ENCODE measurements at regions not wholly inside any gene's neighbourhood (a gene's known extent, or its start where the extent isn't known, plus 50 kb on each side); places are given as distances from the start of the nearest gene placed in this dataset.

GRCh38 chr13:43946281-43946680, 66.6 kb downstream of the LACC1 start:
- SMC1A ChIA-PET (ENCODE audit: uncharacterized antibody, unreplicated experiment), result no interaction called here
- no peaks in the 10 kb centered on the region for H3K9me3 ChIP-seq (replicated peaks; ENCODE audit: control insufficient read depth, insufficient read depth, low read length)
- peaks cover 0 to 2% of the 10 kb centered on the region in 2 experiments; a peak in 1 of 4 replicates for H3K27me3 ChIP-seq (replicated peaks in 1 of 2; ENCODE audit: control insufficient read depth in 2 of 2, insufficient read depth in 2 of 2, low read length in 1 of 2)
- BruUV-seq (replicated peaks), result no TSS peak
- no peaks in the 10 kb centered on the region for H3K4me1 ChIP-seq (ENCODE audit: control insufficient read depth, insufficient read depth, low read length)
- H4K20me1 ChIP-seq (ENCODE audit: control insufficient read depth, insufficient read depth), result no peaks in the 10 kb centered on the region
- TF ChIP-seq USF2 (IDR thresholded peaks at IDR 0.05; ENCODE audit: borderline replicate concordance, low read depth, low read length), result no peak
- TF ChIP-seq ZBED1 (IDR thresholded peaks at IDR 0.05; ENCODE audit: borderline replicate concordance), result no peak
- no peak for TF ChIP-seq RAD21 (IDR thresholded peaks at IDR 0.05; ENCODE audit: insufficient read depth, low read depth, low read length)
- no peak for TF ChIP-seq CBX5 (IDR thresholded peaks at IDR 0.05; ENCODE audit: low read depth)
- no peak for TF ChIP-seq RELA (IDR thresholded peaks at IDR 0.05; ENCODE audit: borderline replicate concordance, partially characterized antibody)
- TF ChIP-seq STAT1 (conservative IDR thresholded peaks at IDR 0.05), result no peak
- TF ChIP-seq NR2C2 (IDR thresholded peaks at IDR 0.05; ENCODE audit: borderline replicate concordance, control insufficient read depth, insufficient read length, low read depth), result no peak
- no peak for TF ChIP-seq BMI1 (IDR thresholded peaks at IDR 0.05; ENCODE audit: borderline replicate concordance)
- TF ChIP-seq SMC3 (IDR thresholded peaks at IDR 0.05; ENCODE audit: borderline replicate concordance, low read length), result no peak
- no peak for TF ChIP-seq NFIC (IDR thresholded peaks at IDR 0.05; ENCODE audit: low read depth, low read length)
- no peak for TF ChIP-seq ETV6 (conservative IDR thresholded peaks at IDR 0.05 in 1 of 2, IDR thresholded peaks at IDR 0.05 in 1 of 2; ENCODE audit: borderline replicate concordance in 1 of 2, low read depth in 1 of 2)
- TF ChIP-seq SMARCA5 (IDR thresholded peaks at IDR 0.05), result no peak
- no peak for TF ChIP-seq ZNF24 (IDR thresholded peaks at IDR 0.05)
- TF ChIP-seq, protein P1, sequence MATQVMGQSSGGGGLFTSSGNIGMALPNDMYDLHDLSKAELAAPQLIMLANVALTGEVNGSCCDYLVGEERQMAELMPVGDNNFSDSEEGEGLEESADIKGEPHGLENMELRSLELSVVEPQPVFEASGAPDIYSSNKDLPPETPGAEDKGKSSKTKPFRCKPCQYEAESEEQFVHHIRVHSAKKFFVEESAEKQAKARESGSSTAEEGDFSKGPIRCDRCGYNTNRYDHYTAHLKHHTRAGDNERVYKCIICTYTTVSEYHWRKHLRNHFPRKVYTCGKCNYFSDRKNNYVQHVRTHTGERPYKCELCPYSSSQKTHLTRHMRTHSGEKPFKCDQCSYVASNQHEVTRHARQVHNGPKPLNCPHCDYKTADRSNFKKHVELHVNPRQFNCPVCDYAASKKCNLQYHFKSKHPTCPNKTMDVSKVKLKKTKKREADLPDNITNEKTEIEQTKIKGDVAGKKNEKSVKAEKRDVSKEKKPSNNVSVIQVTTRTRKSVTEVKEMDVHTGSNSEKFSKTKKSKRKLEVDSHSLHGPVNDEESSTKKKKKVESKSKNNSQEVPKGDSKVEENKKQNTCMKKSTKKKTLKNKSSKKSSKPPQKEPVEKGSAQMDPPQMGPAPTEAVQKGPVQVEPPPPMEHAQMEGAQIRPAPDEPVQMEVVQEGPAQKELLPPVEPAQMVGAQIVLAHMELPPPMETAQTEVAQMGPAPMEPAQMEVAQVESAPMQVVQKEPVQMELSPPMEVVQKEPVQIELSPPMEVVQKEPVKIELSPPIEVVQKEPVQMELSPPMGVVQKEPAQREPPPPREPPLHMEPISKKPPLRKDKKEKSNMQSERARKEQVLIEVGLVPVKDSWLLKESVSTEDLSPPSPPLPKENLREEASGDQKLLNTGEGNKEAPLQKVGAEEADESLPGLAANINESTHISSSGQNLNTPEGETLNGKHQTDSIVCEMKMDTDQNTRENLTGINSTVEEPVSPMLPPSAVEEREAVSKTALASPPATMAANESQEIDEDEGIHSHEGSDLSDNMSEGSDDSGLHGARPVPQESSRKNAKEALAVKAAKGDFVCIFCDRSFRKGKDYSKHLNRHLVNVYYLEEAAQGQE (IDR thresholded peaks at IDR 0.05; ENCODE audit: low read depth, low read length), result no peak
- no peak overlapping the region for H3K27ac ChIP-seq (ENCODE audit: control insufficient read depth, insufficient read depth)
- H3K36me3 ChIP-seq (ENCODE audit: control insufficient read depth in 2 of 2, insufficient read depth in 2 of 2, low read length in 1 of 2), result no peaks in the 10 kb centered on the region
- POLR2A ChIA-PET, result no interaction called here
- H3K4me2 ChIP-seq (ENCODE audit: control insufficient read depth, insufficient read depth), result no peak overlapping the region
- no peak overlapping the region for H3K9ac ChIP-seq (ENCODE audit: control insufficient read depth, insufficient read depth, low read length)
- intact Hi-C loops (cut with micrococcal nuclease; ENCODE audit: unreplicated experiment) (no loop called here), in situ Hi-C loops (cut with MboI) (no loop called here)
- RAD21 ChIA-PET (ENCODE audit: unreplicated experiment), result no interaction called here
- H3K4me3 ChIP-seq, result no peak overlapping the region
- H3K79me2 ChIP-seq (ENCODE audit: control insufficient read depth, insufficient read depth, low read length), result no peaks in the 10 kb centered on the region
- no peak overlapping the region for H2AFZ ChIP-seq (ENCODE audit: control insufficient read depth, low read depth, low read length)
- CTCF ChIA-PET, result no interaction called here
- 33% methylated on average over 3 of the region's 3 CpGs for WGBS (ENCODE audit: insufficient coverage, insufficient replicate concordance, low lambda C conversion rate, missing lambda C conversion rate)
- DNase-seq (ENCODE audit: low read depth, low spot score) (no peak), FAIRE-seq (no peak), ATAC-seq (no peak)

Measured in GM12878 (cell line).